HG02885 (cell line): ENCODE measurements at regions not wholly inside any gene's neighbourhood (a gene's known extent, or its start where the extent isn't known, plus 50 kb on each side); places are given as distances from the start of the nearest gene placed in this dataset.
"Not testable (repeated sequence)": the region's sequence is repeated elsewhere in the genome, so short reads cannot be mapped to it uniquely, and the experiment has no call there.

ENCODE experiments used
- ATAC-seq: cut with Tn5 transposase; IDR thresholded peaks from one replicate; pipeline ENCODE4 v1.9.1; 2021; ENCODE audit warnings: mild to moderate bottlenecking; ENCODE audit not compliant: unreplicated experiment, poor library complexity

- no peak for ATAC-seq
These were observed 58.6 kb upstream of the SLC38A4 start for GRCh38 chr12:46884362-46884761.

GRCh38 chr12:46886541-46887041 is 60.8 kb upstream of the SLC38A4 start:
- ATAC-seq = no peak

GRCh38 chr12:46887870-46888269 is 62.1 kb upstream of the SLC38A4 start:
- ATAC-seq = no peak

GRCh38 chr12:46888568-46888967 is 62.8 kb upstream of the SLC38A4 start:
- no peak for ATAC-seq

- no peak for ATAC-seq
These were observed 65.5 kb upstream of the SLC38A4 start for GRCh38 chr12:46891306-46891705.

GRCh38 chr12:46892034-46892705 is 66.4 kb upstream of the SLC38A4 start:
- ATAC-seq = no peak

- ATAC-seq = no peak
These were observed 67.1 kb upstream of the SLC38A4 start for GRCh38 chr12:46892887-46893286.

- no peak for ATAC-seq
These were observed 67.6 kb upstream of the SLC38A4 start for GRCh38 chr12:46893434-46893833.

- ATAC-seq = no peak
These were observed 69.9 kb upstream of the SLC38A4 start for GRCh38 chr12:46895726-46896125.

- ATAC-seq = no peak
These were observed 70.9 kb upstream of the SLC38A4 start for GRCh38 chr12:46896680-46897079.

GRCh38 chr12:46898152-46898931 is 72.5 kb upstream of the SLC38A4 start:
- no peak for ATAC-seq

- no peak for ATAC-seq
These were observed 73.2 kb upstream of the SLC38A4 start for GRCh38 chr12:46898989-46899388.

- ATAC-seq = no peak
These were observed 75.1 kb upstream of the SLC38A4 start for GRCh38 chr12:46900734-46901463.

GRCh38 chr12:46901464-46902205 is 75.8 kb upstream of the SLC38A4 start:
- ATAC-seq = no peak

- no peak for ATAC-seq
These were observed 77.3 kb upstream of the SLC38A4 start for GRCh38 chr12:46903058-46903457.

- ATAC-seq = no peak
These were observed 78.8 kb upstream of the SLC38A4 start for GRCh38 chr12:46904406-46905238.

GRCh38 chr12:46905239-46905627 is 79.4 kb upstream of the SLC38A4 start:
- ATAC-seq = not testable (repeated sequence)

GRCh38 chr12:46907791-46908190 is 82.0 kb upstream of the SLC38A4 start:
- ATAC-seq = no peak

GRCh38 chr12:46908236-46908935 is 82.6 kb upstream of the SLC38A4 start:
- no peak for ATAC-seq
